Natural killer cell treated with Interleukin-12 subunit alpha and Interleukin-12 subunit beta and Interleukin-15 and Interleukin-18, amount 100 ng/mL, for 72 hours (primary cell): ENCODE measurements at regions not wholly inside any gene's neighbourhood (a gene's known extent, or its start where the extent isn't known, plus 50 kb on each side); places are given as distances from the start of the nearest gene placed in this dataset.
"Not testable (repeated sequence)": the region's sequence is repeated elsewhere in the genome, so short reads cannot be mapped to it uniquely, and the experiment has no call there.

ENCODE experiments used
- ATAC-seq, 2 donors: fragments of 150-1000 bp; cut with Tn5 transposase in 1 of 2; sonication (Bioruptor Pico), chemical (Tn5 transposase) in 1 of 2; 2 replicates each; pipeline ENCODE4 v1.10.0; 2021
- DNase-seq: peaks from one replicate; pipeline ENCODE4 v3.0.0; 2022; ENCODE audit warnings: low spot score
- H3K27ac Mint-ChIP-seq, 2 donors: 1 replicate in 1 of 2; 2 replicates in 1 of 2; pipeline ENCODE4 v1.8.0; 2022; ENCODE audit warnings: mixed read lengths in 2 of 2, mild to moderate bottlenecking in 1 of 2, moderate library complexity in 1 of 2
- H3K27me3 Mint-ChIP-seq, 2 donors: 1 replicate in 1 of 2; 2 replicates in 1 of 2; pipeline ENCODE4 v1.8.0; 2022; ENCODE audit warnings: mixed read lengths in 2 of 2
- H3K36me3 Mint-ChIP-seq: one replicate; pipeline ENCODE4 v1.8.0; 2022; ENCODE audit warnings: mixed read lengths
- H3K4me1 Mint-ChIP-seq, 2 donors: 1 replicate in 1 of 2; 2 replicates in 1 of 2; pipeline ENCODE4 v1.8.0; 2022; ENCODE audit warnings: low read depth in 2 of 2, mixed read lengths in 2 of 2, mild to moderate bottlenecking in 1 of 2
- H3K4me3 Mint-ChIP-seq: one replicate; pipeline ENCODE4 v1.8.0; 2022; ENCODE audit warnings: mixed read lengths
- H3K9me3 Mint-ChIP-seq: 2 replicates; pipeline ENCODE4 v1.8.0; 2022; ENCODE audit warnings: mixed read lengths

- H3K36me3 Mint-ChIP-seq = peaks cover 15% of the 10 kb centered on the region
- H3K4me3 Mint-ChIP-seq = no peak overlapping the region
- H3K9me3 Mint-ChIP-seq = peaks cover 3% of the 10 kb centered on the region
- ATAC-seq = no peak
- DNase-seq = no peak
- no peak overlapping the region for H3K27ac Mint-ChIP-seq
- no peaks in the 10 kb centered on the region for H3K4me1 Mint-ChIP-seq
- peaks cover 1 to 20% of the 10 kb centered on the region in 2 donors for H3K27me3 Mint-ChIP-seq
Measured at GRCh38 chr11:60592601-60593000, 77.4 kb downstream of the MS4A13 start.

DNA sequence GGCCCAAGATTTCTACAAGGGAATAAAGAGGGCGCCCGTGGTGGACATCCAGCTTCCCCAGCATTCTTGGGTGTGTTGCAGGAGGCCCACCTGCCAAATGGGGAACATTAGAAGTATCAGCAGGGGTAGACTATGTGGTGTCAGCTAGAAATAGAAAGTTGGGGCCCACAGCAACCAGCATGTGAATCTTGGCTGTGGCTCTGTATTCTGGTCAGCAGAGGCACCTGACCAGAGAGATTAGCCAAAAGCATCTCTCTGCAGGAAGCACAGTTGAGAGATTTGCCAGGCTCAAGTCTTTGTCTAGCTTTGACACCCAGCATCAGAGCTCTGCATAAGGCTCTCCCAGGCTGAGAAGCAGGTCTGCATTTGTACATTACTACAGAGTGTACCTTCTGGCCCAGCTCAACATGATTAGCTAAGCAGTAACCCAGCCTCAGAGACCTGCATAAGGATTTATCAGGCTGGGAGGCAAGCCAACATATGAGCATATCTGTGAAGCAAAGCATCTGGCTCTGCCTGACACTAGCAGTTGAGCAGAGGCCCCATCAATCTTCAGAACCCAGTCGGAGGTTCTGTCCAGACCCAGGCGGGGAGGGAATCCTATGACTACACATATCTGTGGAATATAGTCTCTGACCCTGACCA, 79.9 kb downstream of the MS4A13 start:
- no peaks in the 10 kb centered on the region for H3K4me1 Mint-ChIP-seq

DNA sequence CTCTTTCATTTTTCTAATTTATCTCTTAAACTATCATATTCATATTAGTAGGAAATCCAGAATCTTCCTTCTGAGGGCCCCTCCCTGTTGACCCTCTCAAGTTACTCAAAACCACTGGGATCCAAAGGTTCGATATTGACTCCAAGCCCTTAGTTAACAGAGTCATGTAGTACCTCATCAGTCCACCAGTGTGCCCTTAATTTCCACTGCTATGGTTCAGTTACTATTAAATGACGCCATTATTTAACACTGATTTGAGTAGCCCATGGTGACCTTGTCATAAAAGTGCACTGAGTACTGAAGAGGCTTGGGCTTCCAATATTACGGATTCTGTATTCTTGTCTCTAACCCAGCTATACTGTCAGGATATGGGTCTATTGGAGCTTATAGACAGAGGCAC, 91.9 kb upstream of the MS4A8 start:
- Mint-ChIP-seq H3K27ac (no peak overlapping the region), H3K27me3 (peaks cover 17 to 48% of the 10 kb centered on the region in 2 donors), H3K36me3 (no peaks in the 10 kb centered on the region), H3K9me3 (no peaks in the 10 kb centered on the region), H3K4me1 (peaks cover 0 to 8% of the 10 kb centered on the region in 2 donors), H3K4me3 (no peak overlapping the region)
- no peak for DNase-seq
- no peak for ATAC-seq

More for the DNA sequence above, 79.9 kb downstream of the MS4A13 start:
- Mint-ChIP-seq H3K4me3 (no peak overlapping the region), H3K36me3 (peaks cover 15% of the 10 kb centered on the region), H3K27ac (no peak overlapping the region), H3K27me3 (peaks cover 0 to 22% of the 10 kb centered on the region in 2 donors), H3K9me3 (peaks cover 3% of the 10 kb centered on the region)
- ATAC-seq (no peak), DNase-seq (no peak)

DNA sequence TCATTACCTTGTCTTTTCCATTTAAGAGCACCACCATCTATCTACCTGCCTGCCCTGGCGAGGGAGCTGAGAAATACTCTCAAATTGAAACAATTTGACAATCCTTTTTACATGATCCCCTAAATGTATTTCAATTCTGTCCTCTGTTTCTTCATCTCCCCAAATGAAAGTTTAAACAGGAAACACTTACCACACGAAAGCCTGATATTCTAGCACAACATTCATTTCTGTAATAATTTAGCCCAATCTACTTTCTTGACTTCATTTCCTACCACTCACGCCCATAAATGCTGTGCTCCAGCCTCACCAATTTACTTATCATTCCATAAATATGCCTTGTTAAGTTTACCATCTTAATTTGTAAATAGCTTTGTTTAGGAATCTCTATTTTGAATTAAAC, 89.8 kb upstream of the MS4A8 start:
- Mint-ChIP-seq H3K36me3 (no peaks in the 10 kb centered on the region), H3K27ac (no peak overlapping the region), H3K9me3 (no peaks in the 10 kb centered on the region), H3K4me1 (peaks cover 0 to 8% of the 10 kb centered on the region in 2 donors), H3K4me3 (no peak overlapping the region), H3K27me3 (peaks cover 24 to 55% of the 10 kb centered on the region in 2 donors)
- ATAC-seq (no peak), DNase-seq (no peak)

DNA sequence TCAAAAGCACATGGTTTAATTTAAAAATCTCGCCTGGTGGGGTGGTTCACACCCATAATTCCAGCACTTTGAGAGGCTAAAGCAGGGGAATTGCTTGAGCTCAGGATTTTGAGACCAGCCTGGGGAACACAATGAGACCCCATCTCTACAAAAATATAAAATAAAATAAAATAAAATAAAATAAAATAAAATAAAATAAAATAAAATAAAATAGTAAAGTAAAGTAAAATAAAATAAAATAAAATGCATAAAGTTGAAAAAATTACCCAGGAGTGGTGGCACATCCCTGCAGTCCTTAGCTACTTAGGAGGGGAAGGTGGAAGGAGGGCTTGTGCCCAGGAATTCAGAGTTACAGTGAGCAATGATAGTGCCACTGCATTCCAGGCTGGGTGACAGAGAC, 88.7 kb upstream of the MS4A8 start:
- peaks cover 0 to 8% of the 10 kb centered on the region in 2 donors for H3K4me1 Mint-ChIP-seq
- H3K27ac Mint-ChIP-seq = no peak overlapping the region
- ATAC-seq (no peak), DNase-seq (no peak)
- H3K36me3 Mint-ChIP-seq = no peaks in the 10 kb centered on the region
- no peak overlapping the region for H3K4me3 Mint-ChIP-seq
- H3K9me3 Mint-ChIP-seq = no peaks in the 10 kb centered on the region
- peaks cover 24 to 48% of the 10 kb centered on the region in 2 donors for H3K27me3 Mint-ChIP-seq

GRCh38 chr11:60615497-60615896, 83.9 kb upstream of the MS4A8 start:
- Mint-ChIP-seq H3K27ac (no peak overlapping the region), H3K4me3 (no peak overlapping the region), H3K27me3 (peaks cover 14 to 23% of the 10 kb centered on the region in 2 donors)

DNA sequence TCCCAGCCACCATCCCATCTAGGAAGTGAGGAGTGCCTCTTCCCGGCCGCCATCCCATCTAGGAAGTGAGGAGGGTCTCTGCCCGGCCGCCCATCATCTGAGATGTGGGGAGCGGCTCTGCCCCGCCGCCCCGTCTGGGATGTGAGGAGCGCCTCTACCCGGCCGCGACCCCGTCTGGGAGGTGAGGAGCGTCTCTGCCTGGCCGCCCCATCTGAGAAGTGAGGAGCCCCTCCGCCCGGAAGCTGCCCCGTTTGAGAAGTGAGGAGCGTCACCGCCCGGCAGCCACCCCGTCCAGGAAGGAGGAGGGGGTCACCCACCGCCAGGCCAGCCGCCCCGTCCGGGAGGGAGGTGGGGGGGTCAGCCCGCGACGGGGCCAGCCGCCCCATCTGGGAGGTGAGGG, 77.5 kb upstream of the MS4A8 start:
- not testable (repeated sequence) for DNase-seq, ATAC-seq, H3K27ac Mint-ChIP-seq, H3K9me3 Mint-ChIP-seq, H3K4me3 Mint-ChIP-seq, H3K36me3 Mint-ChIP-seq, H3K4me1 Mint-ChIP-seq
- peaks cover 5 to 27% of the 10 kb centered on the region in 2 donors for H3K27me3 Mint-ChIP-seq

More at GRCh38 chr11:60615497-60615896, 83.9 kb upstream of the MS4A8 start:
- ATAC-seq (no peak), DNase-seq (no peak)
- H3K4me1 Mint-ChIP-seq = no peaks in the 10 kb centered on the region
- H3K9me3 Mint-ChIP-seq = no peaks in the 10 kb centered on the region
- H3K36me3 Mint-ChIP-seq = no peaks in the 10 kb centered on the region

DNA sequence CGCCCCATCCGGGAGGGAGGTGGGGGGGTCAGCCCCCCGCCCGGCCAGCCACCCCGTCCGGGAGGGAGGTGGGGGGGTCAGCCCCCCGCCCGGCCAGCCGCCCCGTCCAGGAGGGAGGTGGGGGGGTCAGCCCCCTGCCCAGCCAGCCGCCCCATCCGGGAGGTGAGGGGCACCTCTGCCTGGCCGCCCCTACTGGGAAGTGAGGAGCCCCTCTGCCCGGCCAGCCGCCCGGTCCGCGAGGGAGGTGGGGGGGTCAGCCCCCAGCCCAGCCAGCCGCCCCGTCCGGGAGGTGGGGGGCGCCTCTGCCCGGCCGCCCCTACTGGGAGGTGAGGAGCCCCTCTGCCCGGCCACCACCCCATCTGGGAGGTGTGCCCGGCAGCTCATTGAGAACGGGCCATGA, 76.6 kb upstream of the MS4A8 start:
- not testable (repeated sequence) for H3K27ac Mint-ChIP-seq, H3K9me3 Mint-ChIP-seq, H3K4me1 Mint-ChIP-seq, H3K36me3 Mint-ChIP-seq, DNase-seq, H3K4me3 Mint-ChIP-seq, ATAC-seq
- peaks cover 5 to 28% of the 10 kb centered on the region in 2 donors for H3K27me3 Mint-ChIP-seq

GRCh38 chr11:60625262-60625661, 74.2 kb upstream of the MS4A8 start:
- no peak for ATAC-seq
- H3K4me3 Mint-ChIP-seq = no peak overlapping the region

DNA sequence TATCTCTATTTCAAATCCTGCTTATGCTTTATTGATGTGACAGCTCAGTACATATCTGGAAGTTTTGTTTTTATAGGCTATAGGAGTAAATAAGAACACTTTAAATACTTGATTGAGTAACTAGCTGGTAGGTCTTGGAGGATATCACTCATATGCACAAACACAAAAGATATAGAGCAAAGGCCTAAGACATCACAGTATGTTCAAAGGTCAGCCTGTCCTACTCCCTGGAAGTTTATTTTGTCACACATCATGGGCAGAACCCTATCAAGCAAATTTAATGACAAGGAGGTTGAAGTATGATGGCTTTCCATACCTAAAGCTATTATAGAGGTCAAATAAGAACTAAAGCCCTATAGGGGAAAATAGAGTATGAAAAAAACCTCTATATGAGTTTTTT, 70.0 kb upstream of the MS4A8 start:
- no peaks in the 10 kb centered on the region for H3K4me1 Mint-ChIP-seq
- no peak overlapping the region for H3K27ac Mint-ChIP-seq

More at GRCh38 chr11:60625262-60625661, 74.2 kb upstream of the MS4A8 start:
- Mint-ChIP-seq H3K9me3 (no peaks in the 10 kb centered on the region), H3K36me3 (no peaks in the 10 kb centered on the region), H3K4me1 (no peaks in the 10 kb centered on the region), H3K27ac (no peak overlapping the region), H3K27me3 (peaks cover 5 to 25% of the 10 kb centered on the region in 2 donors)
- DNase-seq = no peak

DNA sequence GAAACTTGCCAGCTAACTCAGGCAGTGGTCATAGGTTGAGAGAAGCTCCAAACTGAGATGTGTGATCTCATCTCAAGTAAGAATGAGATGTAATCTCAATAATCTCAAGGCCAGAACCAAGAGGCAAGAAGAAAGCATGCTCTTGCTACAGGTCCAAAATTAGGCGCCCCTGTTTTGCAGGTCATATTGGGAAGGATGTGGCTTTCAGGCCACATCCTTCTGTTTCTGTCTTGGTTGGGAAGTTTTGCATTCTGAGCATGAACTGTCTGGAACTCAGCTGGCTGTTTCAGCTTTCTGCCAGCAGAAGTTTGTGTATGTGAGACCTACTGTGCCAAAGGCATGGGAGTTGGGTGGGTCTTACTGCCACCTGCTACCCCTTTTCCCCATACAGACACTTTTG, 67.5 kb upstream of the MS4A8 start:
- Mint-ChIP-seq H3K36me3 (no peaks in the 10 kb centered on the region), H3K27me3 (peaks cover under 1 to 4% of the 10 kb centered on the region in 2 donors), H3K9me3 (no peaks in the 10 kb centered on the region), H3K27ac (no peak overlapping the region), H3K4me1 (no peaks in the 10 kb centered on the region), H3K4me3 (no peak overlapping the region)
- ATAC-seq (no peak), DNase-seq (no peak)

More for the DNA sequence above, 70.0 kb upstream of the MS4A8 start:
- no peaks in the 10 kb centered on the region for H3K9me3 Mint-ChIP-seq
- H3K27me3 Mint-ChIP-seq = peaks cover 0 to 16% of the 10 kb centered on the region in 2 donors
- H3K4me3 Mint-ChIP-seq = no peak overlapping the region
- ATAC-seq = no peak
- H3K36me3 Mint-ChIP-seq = no peaks in the 10 kb centered on the region
- DNase-seq = no peak

GRCh38 chr11:60633645-60634044, 65.8 kb upstream of the MS4A8 start:
- ATAC-seq (no peak), DNase-seq (no peak)
- H3K9me3 Mint-ChIP-seq = no peaks in the 10 kb centered on the region
- no peaks in the 10 kb centered on the region for H3K4me1 Mint-ChIP-seq
- H3K27me3 Mint-ChIP-seq = peaks cover 3 to 7% of the 10 kb centered on the region in 2 donors
- no peaks in the 10 kb centered on the region for H3K36me3 Mint-ChIP-seq
- no peak overlapping the region for H3K4me3 Mint-ChIP-seq
- H3K27ac Mint-ChIP-seq = no peak overlapping the region

- no peaks in the 10 kb centered on the region for H3K4me1 Mint-ChIP-seq
- DNase-seq (no peak), ATAC-seq (no peak)
- no peak overlapping the region for H3K27ac Mint-ChIP-seq
- H3K27me3 Mint-ChIP-seq = peaks cover 3 to 7% of the 10 kb centered on the region in 2 donors
- H3K9me3 Mint-ChIP-seq = no peaks in the 10 kb centered on the region
- no peak overlapping the region for H3K4me3 Mint-ChIP-seq
- H3K36me3 Mint-ChIP-seq = no peaks in the 10 kb centered on the region
Measured at GRCh38 chr11:60634126-60634525, 65.3 kb upstream of the MS4A8 start.

DNA sequence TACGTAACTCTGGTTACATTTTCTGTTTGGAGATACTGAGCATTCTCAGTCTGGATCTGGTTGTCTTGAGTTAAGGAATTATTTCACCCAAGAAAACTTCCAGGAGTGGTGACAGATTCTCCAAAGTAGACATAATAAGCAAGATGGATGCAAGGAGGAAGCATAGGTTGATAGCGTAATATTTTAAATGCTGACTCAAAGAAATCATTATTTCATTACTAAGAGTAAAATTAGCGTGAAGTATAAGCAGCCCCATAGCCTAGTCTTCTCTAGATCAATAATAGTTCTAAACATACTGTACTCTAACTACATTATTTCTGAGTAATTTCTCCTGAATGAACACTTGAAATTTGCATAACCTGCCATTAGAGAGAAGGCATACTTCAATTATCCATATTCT, 57.5 kb upstream of the MS4A8 start:
- no peaks in the 10 kb centered on the region for H3K36me3 Mint-ChIP-seq
- H3K27ac Mint-ChIP-seq = no peak overlapping the region
- H3K4me1 Mint-ChIP-seq = no peaks in the 10 kb centered on the region
- ATAC-seq (no peak), DNase-seq (no peak)
- no peak overlapping the region for H3K4me3 Mint-ChIP-seq
- peaks cover 8 to 22% of the 10 kb centered on the region in 2 donors for H3K27me3 Mint-ChIP-seq
- H3K9me3 Mint-ChIP-seq = peaks cover 4% of the 10 kb centered on the region

GRCh38 chr11:60647087-60647486, 52.3 kb upstream of the MS4A8 start:
- no peak overlapping the region for H3K27ac Mint-ChIP-seq
- H3K4me3 Mint-ChIP-seq = no peak overlapping the region
- no peaks in the 10 kb centered on the region for H3K36me3 Mint-ChIP-seq
- H3K27me3 Mint-ChIP-seq = peaks cover 15% of the 10 kb centered on the region in 2 donors
- DNase-seq = no peak
- no peak for ATAC-seq
- H3K9me3 Mint-ChIP-seq = peaks cover 4% of the 10 kb centered on the region
- H3K4me1 Mint-ChIP-seq = no peaks in the 10 kb centered on the region
